ENCODE measurements at regions not wholly inside any gene's neighbourhood (a gene's known extent, or its start where the extent isn't known, plus 50 kb on each side); places are given as distances from the start of the nearest gene placed in this dataset.
"Not testable (repeated sequence)": the region's sequence is repeated elsewhere in the genome, so short reads cannot be mapped to it uniquely, and the experiment has no call there.

- DNase-seq (ENCODE audit: low read depth in 2 of 2), result no peak
Measured at GRCh38 chr5:36529142-36529541, 77.3 kb upstream of the SLC1A3 start.

DNA sequence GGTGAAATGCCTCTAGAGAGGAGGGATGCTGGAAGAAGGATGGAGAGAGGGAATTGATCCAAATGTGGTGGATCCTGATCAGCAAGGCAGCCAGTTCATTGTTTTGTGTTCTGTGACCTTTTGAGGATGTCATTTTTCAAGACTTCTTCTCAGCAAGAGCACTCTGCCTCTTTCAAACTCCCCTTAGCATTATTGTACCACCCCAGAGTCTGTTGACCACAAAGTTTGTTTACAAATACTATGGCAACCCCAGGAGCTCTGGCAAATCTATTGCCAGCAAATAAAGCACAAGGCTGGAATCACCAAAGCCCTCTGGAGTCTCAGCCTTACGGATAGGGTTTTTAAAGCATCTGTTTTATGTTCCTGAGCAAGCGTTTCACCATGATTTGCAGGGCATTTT lies 76.2 kb upstream of the SLC1A3 start:
- DNase-seq (ENCODE audit: low read depth in 2 of 2), result no peak

DNA sequence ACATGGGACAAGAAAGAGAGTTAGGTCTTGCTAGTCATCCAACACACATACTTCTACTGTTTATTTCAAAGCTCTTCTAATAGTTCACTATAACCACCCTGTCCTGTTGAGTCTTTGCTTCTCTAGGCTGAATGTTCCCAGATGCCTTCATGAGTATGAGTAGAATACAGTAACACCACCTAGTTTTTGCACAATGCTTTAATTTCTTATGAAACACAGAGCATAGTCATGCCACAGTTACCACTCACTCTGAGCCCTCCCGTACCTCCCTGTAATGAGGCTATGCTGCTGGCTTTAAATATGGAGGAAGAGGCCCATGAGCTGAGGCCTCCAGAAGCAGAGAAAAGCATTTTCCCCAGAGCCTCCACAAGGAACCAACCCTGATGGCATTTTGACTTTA lies 75.0 kb upstream of the SLC1A3 start:
- DNase-seq (ENCODE audit: low read depth in 2 of 2), result no peak

DNA sequence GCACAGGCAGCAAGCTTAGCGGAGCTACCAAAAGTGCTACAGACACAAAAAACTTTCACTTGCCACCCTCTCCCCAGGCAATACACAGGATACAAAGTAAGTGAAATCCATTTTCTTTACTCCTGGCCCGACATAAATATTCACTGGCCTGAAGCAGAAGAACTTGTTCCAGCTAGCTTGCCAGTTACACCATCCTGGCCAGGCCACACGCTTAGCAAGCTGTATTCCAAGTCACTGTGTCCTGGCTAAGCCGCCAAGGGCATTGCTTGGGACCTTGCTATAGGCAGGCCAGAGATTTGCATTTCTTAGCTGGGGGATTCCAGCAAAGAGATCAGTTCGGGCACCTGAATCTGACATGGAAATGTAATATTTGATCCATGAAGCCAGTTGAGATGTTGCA lies 71.0 kb upstream of the SLC1A3 start:
- no peak for DNase-seq (ENCODE audit: low read depth in 2 of 2)

GRCh38 chr5:36535859-36536615 lies 70.4 kb upstream of the SLC1A3 start:
- no peak for DNase-seq (ENCODE audit: low read depth in 2 of 2)

DNA sequence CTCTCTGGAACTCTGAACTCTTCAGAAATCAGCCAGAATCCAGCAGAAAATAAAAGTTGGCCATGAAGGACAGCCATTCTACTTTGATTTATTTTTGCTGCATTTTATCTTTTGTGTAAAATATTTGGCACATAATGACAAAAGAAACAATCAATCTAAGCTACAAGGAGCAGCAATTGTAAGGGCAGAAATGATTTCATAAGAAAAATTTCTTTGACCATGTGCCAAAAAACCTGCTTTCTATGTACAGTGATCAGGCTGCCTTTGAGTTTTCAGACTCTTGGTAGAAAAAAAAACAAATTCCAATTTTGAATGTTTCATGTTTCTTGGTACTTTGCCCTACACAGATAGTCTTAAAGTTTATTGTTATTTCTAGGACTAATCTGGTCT lies 69.8 kb upstream of the SLC1A3 start:
- no peak for DNase-seq (ENCODE audit: low read depth in 2 of 2)

DNA sequence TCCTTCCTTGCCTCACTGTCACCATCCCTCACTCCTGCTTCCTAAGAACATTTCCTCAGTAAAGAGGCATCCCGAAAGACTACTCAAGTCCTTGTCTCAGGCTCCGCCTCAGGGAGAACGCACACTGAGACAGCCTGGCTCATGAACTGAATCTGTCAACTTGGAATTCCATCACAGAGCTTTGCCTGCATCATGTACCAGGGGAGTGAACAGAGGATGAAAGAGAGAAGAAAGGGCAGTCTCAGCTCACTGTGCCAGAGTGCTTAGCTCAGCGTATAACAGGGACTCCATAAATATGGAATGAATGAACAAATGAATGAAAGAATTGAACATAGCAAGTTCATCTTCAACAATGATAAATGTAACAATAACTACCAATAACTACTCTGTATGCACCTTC lies 68.7 kb upstream of the SLC1A3 start:
- DNase-seq (ENCODE audit: low read depth in 2 of 2), result no peak

GRCh38 chr5:36552651-36553393 lies 53.6 kb upstream of the SLC1A3 start:
- DNase-seq (ENCODE audit: low read depth in 2 of 2), result no peak

- not testable (repeated sequence) for DNase-seq (ENCODE audit: low read depth in 2 of 2)
Measured at GRCh38 chr5:36555035-36555434, 51.4 kb upstream of the SLC1A3 start.
